Endodermal cell (in vitro differentiated cells): ENCODE measurements at regions not wholly inside any gene's neighbourhood (a gene's known extent, or its start where the extent isn't known, plus 50 kb on each side); places are given as distances from the start of the nearest gene placed in this dataset.

Experiments used
- DNase-seq: peaks from one replicate; pipeline ENCODE4 v3.0.0-alpha.2; 2017
- H3K27ac ChIP-seq: 2 replicates; pipeline ENCODE4 v1.5.1; 2013; ENCODE audit warnings: mild to moderate bottlenecking, low read depth, low read length, moderate library complexity
- H3K27me3 ChIP-seq: 2 replicates; pipeline ENCODE4 v1.6.1; 2013; ENCODE audit warnings: mild to moderate bottlenecking, low read length, moderate library complexity; ENCODE audit not compliant: insufficient read depth, control insufficient read depth, poor library complexity, severe bottlenecking
- H3K36me3 ChIP-seq: 2 replicates; pipeline ENCODE4 v1.7.0; 2013; ENCODE audit warnings: mild to moderate bottlenecking, low read length, moderate library complexity; ENCODE audit not compliant: control insufficient read depth, insufficient read depth
- H3K4me1 ChIP-seq: one replicate; pipeline ENCODE4 v1.7.0; 2013; ENCODE audit warnings: low read length; ENCODE audit not compliant: control insufficient read depth, insufficient read depth
- H3K4me3 ChIP-seq: 2 replicates; pipeline ENCODE4 v1.5.1; 2013; ENCODE audit warnings: mild to moderate bottlenecking, low read length, moderate library complexity
- H3K9ac ChIP-seq: 2 replicates; pipeline ENCODE4 v1.6.1; 2013; ENCODE audit warnings: mild to moderate bottlenecking, low read length, moderate library complexity; ENCODE audit not compliant: poor library complexity, severe bottlenecking; ENCODE audit errors: extremely low read depth
- H3K9me3 ChIP-seq: 2 replicates; pipeline ENCODE4 v1.6.1; 2013; ENCODE audit warnings: mild to moderate bottlenecking, low read length, moderate library complexity; ENCODE audit not compliant: control insufficient read depth
- H3K27ac Mint-ChIP-seq: 2 replicates; pipeline ENCODE4 v1.8.0; 2020; ENCODE audit warnings: mixed read lengths
- H3K27me3 Mint-ChIP-seq: 2 replicates; pipeline ENCODE4 v1.8.0; 2021; ENCODE audit warnings: mild to moderate bottlenecking, mixed read lengths; ENCODE audit not compliant: insufficient read depth
- H3K36me3 Mint-ChIP-seq: 2 replicates; pipeline ENCODE4 v1.8.0; 2020; ENCODE audit warnings: low read depth, mixed read lengths
- H3K4me1 Mint-ChIP-seq: 2 replicates; pipeline ENCODE4 v1.8.0; 2020; ENCODE audit warnings: mixed read lengths
- H3K4me3 Mint-ChIP-seq: 2 replicates; pipeline ENCODE4 v1.8.0; 2020; ENCODE audit warnings: mild to moderate bottlenecking, moderate library complexity, mixed read lengths
- H3K9me3 Mint-ChIP-seq: 2 replicates; pipeline ENCODE4 v1.8.0; 2020; ENCODE audit warnings: mild to moderate bottlenecking, mixed read lengths
- WGBS, 2 experiments: methylation state at CpG; one replicate each; pipeline versions ENCODE4 v1.1.5 to v1.1.7; 2013; ENCODE audit warnings: missing lambda C conversion rate in 2 of 2, mixed read lengths in 1 of 2; ENCODE audit not compliant: insufficient coverage in 1 of 2, insufficient read length in 1 of 2; 5-methylcytosine and 5-hydroxymethylcytosine counted together
- TF ChIP-seq, protein P1 (sequence below): fragments of 200-600 bp; sonication (generic); conservative IDR thresholded peaks from 2 replicates; pipeline ENCODE4 v1.5.0; 2021; ENCODE audit warnings: antibody characterized with exemption, mild to moderate bottlenecking

DNA sequence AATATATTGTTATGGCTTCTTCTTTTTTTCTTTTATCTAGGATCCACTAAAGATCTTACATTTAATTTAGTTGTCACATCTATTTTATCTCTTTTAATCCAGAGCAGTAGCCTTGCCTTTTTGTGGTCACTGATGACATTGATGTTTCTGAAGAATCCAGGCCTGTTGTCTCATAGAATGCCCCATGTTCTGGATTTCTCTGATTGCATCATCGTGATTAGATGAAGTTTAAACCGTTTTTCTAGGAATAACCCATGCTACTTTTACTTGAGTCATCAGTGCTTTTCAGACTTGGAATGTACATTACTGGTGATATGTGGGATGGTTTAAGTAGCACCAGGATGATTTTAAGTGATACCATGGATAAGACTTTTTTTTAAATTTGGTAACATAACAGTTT is 106.4 kb upstream of the CES5A start:
- 89 to 93% methylated on average over 2 of the region's 2 CpGs for WGBS, 2 experiments
- no peak overlapping the region for H3K27ac Mint-ChIP-seq
- TF ChIP-seq, protein P1, sequence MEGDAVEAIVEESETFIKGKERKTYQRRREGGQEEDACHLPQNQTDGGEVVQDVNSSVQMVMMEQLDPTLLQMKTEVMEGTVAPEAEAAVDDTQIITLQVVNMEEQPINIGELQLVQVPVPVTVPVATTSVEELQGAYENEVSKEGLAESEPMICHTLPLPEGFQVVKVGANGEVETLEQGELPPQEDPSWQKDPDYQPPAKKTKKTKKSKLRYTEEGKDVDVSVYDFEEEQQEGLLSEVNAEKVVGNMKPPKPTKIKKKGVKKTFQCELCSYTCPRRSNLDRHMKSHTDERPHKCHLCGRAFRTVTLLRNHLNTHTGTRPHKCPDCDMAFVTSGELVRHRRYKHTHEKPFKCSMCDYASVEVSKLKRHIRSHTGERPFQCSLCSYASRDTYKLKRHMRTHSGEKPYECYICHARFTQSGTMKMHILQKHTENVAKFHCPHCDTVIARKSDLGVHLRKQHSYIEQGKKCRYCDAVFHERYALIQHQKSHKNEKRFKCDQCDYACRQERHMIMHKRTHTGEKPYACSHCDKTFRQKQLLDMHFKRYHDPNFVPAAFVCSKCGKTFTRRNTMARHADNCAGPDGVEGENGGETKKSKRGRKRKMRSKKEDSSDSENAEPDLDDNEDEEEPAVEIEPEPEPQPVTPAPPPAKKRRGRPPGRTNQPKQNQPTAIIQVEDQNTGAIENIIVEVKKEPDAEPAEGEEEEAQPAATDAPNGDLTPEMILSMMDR: no peak

DNA sequence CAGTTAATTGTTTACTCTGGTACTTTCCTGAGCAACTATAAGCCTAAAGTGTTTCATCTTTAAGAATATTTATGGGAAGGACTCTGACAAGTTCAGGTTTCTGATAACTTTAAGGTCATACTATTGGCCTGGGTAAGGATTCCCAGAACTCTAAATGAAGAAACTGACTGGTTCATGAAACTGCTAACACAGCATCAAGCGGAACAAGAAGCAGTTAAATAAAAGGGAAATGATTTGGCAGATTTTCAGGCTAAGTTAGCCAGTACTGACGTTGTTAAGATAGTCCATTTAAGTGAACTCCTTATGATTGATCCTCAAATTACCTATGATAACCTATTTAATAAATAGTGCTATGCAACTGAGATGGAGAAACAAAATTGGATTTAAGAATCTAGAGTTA is 101.6 kb upstream of the CES5A start:
- WGBS, 2 experiments: 86 to 97% methylated on average over 1 to 2 of the region's 2 CpGs
- no peak overlapping the region for H3K27ac Mint-ChIP-seq
- H3K4me3 Mint-ChIP-seq: no peak overlapping the region
- H3K9me3 ChIP-seq: no peaks in the 10 kb centered on the region
- no peaks in the 10 kb centered on the region for H3K27me3 Mint-ChIP-seq
- H3K27me3 ChIP-seq: peaks cover 8% of the 10 kb centered on the region
- no peaks in the 10 kb centered on the region for H3K36me3 Mint-ChIP-seq
- H3K4me3 ChIP-seq: no peak overlapping the region
- H3K9ac ChIP-seq: no peak overlapping the region
- no peak for DNase-seq
- TF ChIP-seq, protein P1: no peak
- no peak overlapping the region for H3K27ac ChIP-seq
- peaks cover under 1% of the 10 kb centered on the region for H3K4me1 ChIP-seq
- H3K36me3 ChIP-seq: no peaks in the 10 kb centered on the region
- no peaks in the 10 kb centered on the region for H3K9me3 Mint-ChIP-seq
- H3K4me1 Mint-ChIP-seq: peaks cover 12% of the 10 kb centered on the region

More for the DNA sequence above, 106.4 kb upstream of the CES5A start:
- H3K9ac ChIP-seq: no peak overlapping the region
- H3K36me3 ChIP-seq: no peaks in the 10 kb centered on the region
- H3K4me3 ChIP-seq: no peak overlapping the region
- no peaks in the 10 kb centered on the region for H3K36me3 Mint-ChIP-seq
- no peaks in the 10 kb centered on the region for H3K4me1 ChIP-seq
- H3K9me3 Mint-ChIP-seq: no peaks in the 10 kb centered on the region
- no peaks in the 10 kb centered on the region for H3K27me3 Mint-ChIP-seq
- H3K9me3 ChIP-seq: no peaks in the 10 kb centered on the region
- DNase-seq: no peak
- H3K4me1 Mint-ChIP-seq: no peaks in the 10 kb centered on the region
- no peak overlapping the region for H3K27ac ChIP-seq
- no peak overlapping the region for H3K4me3 Mint-ChIP-seq
- peaks cover 8% of the 10 kb centered on the region for H3K27me3 ChIP-seq

DNA sequence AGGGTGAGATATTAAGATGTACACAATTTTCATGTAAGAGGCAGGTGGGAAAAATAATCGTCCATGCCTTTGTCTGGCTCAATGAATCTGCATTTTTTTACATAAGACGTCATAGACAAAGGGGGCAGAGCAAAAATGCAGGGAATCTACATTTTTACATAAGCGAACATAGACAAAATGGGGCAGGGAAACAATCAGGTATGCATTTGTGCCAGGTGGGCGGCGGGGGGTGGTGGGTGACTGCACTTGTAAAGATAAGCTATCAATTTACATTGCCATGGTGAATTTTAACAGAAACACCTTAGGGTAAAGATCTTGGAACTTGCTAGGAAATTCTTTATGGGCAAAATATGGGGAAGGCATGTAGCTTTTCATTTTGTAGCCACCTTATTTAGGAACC is 96.3 kb upstream of the CES5A start:
- Mint-ChIP-seq H3K4me1 (peaks cover 25% of the 10 kb centered on the region), H3K9me3 (no peaks in the 10 kb centered on the region), H3K27me3 (no peaks in the 10 kb centered on the region), H3K36me3 (no peaks in the 10 kb centered on the region), H3K27ac (no peak overlapping the region), H3K4me3 (no peak overlapping the region)
- no peak for DNase-seq
- Histone ChIP-seq H3K4me3 (no peak overlapping the region), H3K36me3 (no peaks in the 10 kb centered on the region), H3K9ac (no peak overlapping the region), H3K27ac (no peak overlapping the region), H3K4me1 (peaks cover 11% of the 10 kb centered on the region), H3K9me3 (no peaks in the 10 kb centered on the region), H3K27me3 (no peaks in the 10 kb centered on the region)
- TF ChIP-seq, protein P1: no peak
- WGBS, 2 experiments: 83 to 92% methylated on average over 4 to 5 of the region's 5 CpGs
